Heart left ventricle (tissue), 16 donors: ENCODE measurements at regions not wholly inside any gene's neighbourhood (a gene's known extent, or its start where the extent isn't known, plus 50 kb on each side); places are given as distances from the start of the nearest gene placed in this dataset.
A peak's percentile ranks its signal among the peaks of the same experiment; 100 is the strongest.

Experiments
- ATAC-seq, 4 donors: fragments of 200-7000 bp; cut with Tn5 transposase; one replicate each; pipeline ENCODE4 v1.9.1; 2020 to 2022; ENCODE audit warnings: moderate library complexity in 4 of 4, mild to moderate bottlenecking in 3 of 4, moderate number of reproducible peaks in 1 of 4
- DNase-seq, 5 donors: peaks; one replicate each; pipeline ENCODE4 v3.0.0-alpha.2; 2020
- H3K27ac ChIP-seq, 12 donors: fragments of 200-600 bp; sonication (generic) in 4 of 12; one replicate each; pipeline versions ENCODE4 v1.5.0 to v1.8.0; 2016 to 2022; ENCODE audit warnings: mild to moderate bottlenecking in 2 of 12
- H3K27me3 ChIP-seq, 9 donors: fragments of 200-600 bp; sonication (generic) in 2 of 9; one replicate each; pipeline versions ENCODE4 v1.5.1 to v1.8.0; 2016 to 2022; ENCODE audit warnings: mild to moderate bottlenecking in 3 of 9
- H3K36me3 ChIP-seq, 9 donors: fragments of 200-600 bp; sonication (generic) in 2 of 9; one replicate each; pipeline versions ENCODE4 v1.5.0 to v1.8.0; 2018 to 2022; ENCODE audit warnings: mild to moderate bottlenecking in 2 of 9
- H3K4me1 ChIP-seq, 12 donors: fragments of 200-600 bp; sonication (generic) in 4 of 12; one replicate each; pipeline versions ENCODE4 v1.5.0 to v1.8.0; 2016 to 2022; ENCODE audit warnings: mild to moderate bottlenecking in 3 of 12
- H3K4me3 ChIP-seq, 12 donors: fragments of 200-600 bp; sonication (generic) in 4 of 12; one replicate each; pipeline versions ENCODE4 v1.5.0 to v1.8.0; 2017 to 2022; ENCODE audit warnings: mild to moderate bottlenecking in 9 of 12, moderate library complexity in 4 of 12
- H3K9me3 ChIP-seq, 12 donors: fragments of 200-600 bp; sonication (generic) in 4 of 12; one replicate each; pipeline versions ENCODE4 v1.5.0 to v1.8.0; 2016 to 2022; ENCODE audit warnings: mild to moderate bottlenecking in 1 of 12
- POLR2A ChIP-seq, 2 donors: fragments of 450-650 bp; IDR thresholded peaks; one replicate each; pipeline ENCODE4 v1.6.1; 2017; ENCODE audit warnings: antibody characterized with exemption in 2 of 2, mild to moderate bottlenecking in 2 of 2, moderate library complexity in 2 of 2
- WGBS, 4 donors: extraction: QIAGEN DNeasy Blood & Tissue Kit in 2 of 4; methylation state at CpG; one replicate each; pipeline versions ENCODE4 v1.1.5 to v1.1.7; 2013 to 2018; 5-methylcytosine and 5-hydroxymethylcytosine counted together
- intact Hi-C, 10 donors: fragments of 100-400 bp; cut with DNase I; formaldehyde crosslinking; loops; one replicate each; pipeline versions ENCODE4 v1.11.1 to v1.14.2; 2022
- TF ChIP-seq, protein P1 (sequence below), 12 donors: fragments of 200-600 bp; sonication (generic) in 4 of 12; IDR thresholded peaks; one replicate each; pipeline versions ENCODE4 v1.5.0 to v1.8.0; 2018 to 2022; ENCODE audit warnings: antibody characterized with exemption in 12 of 12, mild to moderate bottlenecking in 5 of 12
- donor health status: ischemic (EF 13 %, LVEDD 7.1; RV severe dilation, severe dysfunction).
- donor health status: healthy with polysubstance abuse.
- donor health status: DM: no; HTN: yes; CAD: no.
- donor health status: DM: no; HTN: no; CAD: no.
- donor health status: ischemic (EF 25% LVEDD 6.9; RV normal size, moderate dysfunction).
- donor health status: ischemic (EF 25% LVEDD 5.7; RV mildly dilated, moderate dysfunction).
- donor health status: healthy.
- donor health status: DM: yes; HTN: yes; CAD: no.
- donor health status: ischemic (EF 35%, LVEDD 5.7; RV mildly dilated, moderate dysfunction).
- donor health status: nonischemic (EF 11% LVEDD 7.7; RV severe dilation, severe dysfunction).
- donor health status: DM: yes; HTN: yes; CAD: no.
- donor health status: PGD.
- donor health status: ischemic (EF 29% LVEDD 5.4; RV normal size, mild dysfunction).
- donor health status: nonischemic (EF 23%, LVEDD 6.1; RV moderate dilation, normal function).

GRCh38 chr14:101109981-101110728, 206.6 kb upstream of the RTL1 start:
- DNase-seq (peak in 1 of 5 donors; percentile 54), ATAC-seq (no peak)
- intact Hi-C loops: no loop called here

DNA sequence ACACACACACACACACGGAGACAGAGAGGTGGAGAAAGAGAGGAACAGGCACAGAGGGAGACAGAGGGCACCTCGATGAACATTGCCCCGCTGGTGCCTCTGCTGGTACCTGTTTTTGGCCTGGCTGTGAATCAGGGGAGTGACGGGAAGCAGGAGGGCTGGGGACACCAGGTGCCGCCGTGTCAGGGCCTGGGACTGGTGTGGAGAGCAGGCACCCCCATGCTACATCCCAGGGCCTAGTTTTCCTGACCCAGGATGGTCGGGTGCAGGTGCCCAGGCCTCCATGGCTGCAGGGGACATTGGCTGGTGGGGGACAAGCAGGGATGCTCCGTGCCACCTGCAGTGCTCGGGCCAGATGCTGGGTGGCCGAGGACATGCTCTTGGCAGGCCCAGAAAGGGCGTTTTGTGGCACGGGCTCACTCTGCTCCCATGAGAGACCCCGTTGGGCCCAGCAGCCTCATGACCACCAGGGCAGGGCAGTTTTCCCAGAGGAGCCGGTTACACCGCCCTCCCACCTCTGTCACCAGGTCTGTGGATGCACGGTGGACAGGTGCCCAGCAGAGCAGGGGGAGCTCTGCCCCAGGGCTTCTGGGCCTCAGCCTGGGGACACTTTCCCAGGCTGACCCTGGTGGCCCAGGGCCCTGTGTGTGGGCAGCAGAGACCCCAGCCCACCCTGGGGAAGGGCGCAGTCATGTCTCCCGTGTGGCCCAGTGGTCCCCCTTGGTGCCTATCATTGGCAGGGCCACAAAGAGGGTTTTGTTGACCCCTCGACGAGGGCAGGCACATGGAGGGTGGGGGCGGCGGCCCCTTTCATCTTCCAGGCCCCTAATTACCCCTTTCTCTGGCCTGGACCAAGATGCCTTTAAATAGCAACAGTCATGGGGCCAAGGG, 207.5 kb upstream of the RTL1 start:
- intact Hi-C loops: no loop called here
- Histone ChIP-seq H3K4me1 (no peaks in the 10 kb centered on the region), H3K9me3 (peaks cover 0 to 9% (median 0%) of the 10 kb centered on the region in 12 donors), H3K27me3 (peaks cover 0 to 5% (median 0%) of the 10 kb centered on the region in 9 donors), H3K27ac (no peak overlapping the region), H3K4me3 (no peak overlapping the region), H3K36me3 (no peaks in the 10 kb centered on the region)
- TF ChIP-seq POLR2A (IDR thresholded peaks at IDR 0.05): no peak
- TF ChIP-seq, protein P1, sequence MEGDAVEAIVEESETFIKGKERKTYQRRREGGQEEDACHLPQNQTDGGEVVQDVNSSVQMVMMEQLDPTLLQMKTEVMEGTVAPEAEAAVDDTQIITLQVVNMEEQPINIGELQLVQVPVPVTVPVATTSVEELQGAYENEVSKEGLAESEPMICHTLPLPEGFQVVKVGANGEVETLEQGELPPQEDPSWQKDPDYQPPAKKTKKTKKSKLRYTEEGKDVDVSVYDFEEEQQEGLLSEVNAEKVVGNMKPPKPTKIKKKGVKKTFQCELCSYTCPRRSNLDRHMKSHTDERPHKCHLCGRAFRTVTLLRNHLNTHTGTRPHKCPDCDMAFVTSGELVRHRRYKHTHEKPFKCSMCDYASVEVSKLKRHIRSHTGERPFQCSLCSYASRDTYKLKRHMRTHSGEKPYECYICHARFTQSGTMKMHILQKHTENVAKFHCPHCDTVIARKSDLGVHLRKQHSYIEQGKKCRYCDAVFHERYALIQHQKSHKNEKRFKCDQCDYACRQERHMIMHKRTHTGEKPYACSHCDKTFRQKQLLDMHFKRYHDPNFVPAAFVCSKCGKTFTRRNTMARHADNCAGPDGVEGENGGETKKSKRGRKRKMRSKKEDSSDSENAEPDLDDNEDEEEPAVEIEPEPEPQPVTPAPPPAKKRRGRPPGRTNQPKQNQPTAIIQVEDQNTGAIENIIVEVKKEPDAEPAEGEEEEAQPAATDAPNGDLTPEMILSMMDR (IDR thresholded peaks at IDR 0.05): no peak
- 69 to 80% (median 78%) methylated on average over 8 to 22 of the region's 22 CpGs for WGBS, 4 donors
- DNase-seq: peak in 1 of 5 donors; percentile 45
- no peak for ATAC-seq

More at GRCh38 chr14:101109981-101110728, 206.6 kb upstream of the RTL1 start:
- peaks cover 0 to 9% (median 0%) of the 10 kb centered on the region in 12 donors for H3K9me3 ChIP-seq
- TF ChIP-seq, protein P1 (IDR thresholded peaks at IDR 0.05): no peak
- no peak for TF ChIP-seq POLR2A (IDR thresholded peaks at IDR 0.05)
- H3K4me3 ChIP-seq: no peak overlapping the region
- H3K27me3 ChIP-seq: peaks cover 0 to 5% (median 0%) of the 10 kb centered on the region in 9 donors
- 88 to 91% (median 90%) methylated on average over 13 to 15 of the region's 15 CpGs for WGBS, 4 donors
- no peaks in the 10 kb centered on the region for H3K4me1 ChIP-seq
- no peak overlapping the region for H3K27ac ChIP-seq
- no peaks in the 10 kb centered on the region for H3K36me3 ChIP-seq

DNA sequence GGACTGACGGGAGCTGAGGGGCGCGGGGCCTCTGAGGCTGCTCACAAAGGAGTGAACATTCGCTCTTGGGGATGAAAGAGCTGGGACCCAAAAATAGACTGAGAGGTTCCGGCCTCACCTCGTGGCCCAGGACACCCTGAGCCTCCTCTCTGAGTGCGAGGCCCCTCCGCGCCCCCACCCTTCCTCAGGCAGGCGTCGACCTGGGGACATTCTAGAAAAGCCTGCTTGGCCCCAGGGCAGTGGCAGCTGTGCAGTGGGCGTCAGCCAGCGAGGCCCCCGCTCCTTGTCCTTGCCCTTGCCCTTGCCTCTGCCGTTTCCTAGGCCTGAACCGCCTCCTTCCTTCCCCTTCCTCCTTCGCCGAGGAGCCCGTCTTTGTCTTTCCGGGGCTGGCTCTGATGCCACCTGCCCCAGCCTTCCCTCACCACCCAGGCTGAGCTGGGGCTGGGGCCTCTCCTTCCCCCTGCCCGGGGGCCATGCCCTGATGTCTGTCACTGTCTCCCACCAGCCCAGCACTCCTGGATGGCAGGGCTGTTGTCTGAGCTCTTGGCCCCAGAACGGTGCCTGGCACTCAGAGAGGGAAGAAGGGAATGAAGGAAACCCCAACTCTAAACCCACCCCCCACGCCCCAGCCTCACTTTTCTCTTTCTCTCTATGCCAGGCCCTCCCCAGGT, 208.2 kb upstream of the RTL1 start:
- Histone ChIP-seq H3K36me3 (no peaks in the 10 kb centered on the region), H3K4me3 (no peak overlapping the region), H3K27ac (no peak overlapping the region), H3K9me3 (peaks cover 0 to 9% (median 0%) of the 10 kb centered on the region in 12 donors), H3K27me3 (peaks cover 0 to 5% (median 0%) of the 10 kb centered on the region in 9 donors), H3K4me1 (no peaks in the 10 kb centered on the region)
- intact Hi-C loops: no loop called here
- DNase-seq: no peak
- TF ChIP-seq, protein P1 (IDR thresholded peaks at IDR 0.05): no peak
- no peak for TF ChIP-seq POLR2A (IDR thresholded peaks at IDR 0.05)
- WGBS, 4 donors: 48 to 67% (median 52%) methylated on average over 20 to 23 of the region's 23 CpGs
- no peak for ATAC-seq
